GM21360 (cell line): ENCODE measurements at regions not wholly inside any gene's neighbourhood (a gene's known extent, or its start where the extent isn't known, plus 50 kb on each side); places are given as distances from the start of the nearest gene placed in this dataset.

Source experiments
- ATAC-seq: cut with Tn5 transposase; IDR thresholded peaks from one replicate; pipeline ENCODE4 v1.9.1; 2021; ENCODE audit warnings: mild to moderate bottlenecking, moderate library complexity; ENCODE audit not compliant: unreplicated experiment

DNA sequence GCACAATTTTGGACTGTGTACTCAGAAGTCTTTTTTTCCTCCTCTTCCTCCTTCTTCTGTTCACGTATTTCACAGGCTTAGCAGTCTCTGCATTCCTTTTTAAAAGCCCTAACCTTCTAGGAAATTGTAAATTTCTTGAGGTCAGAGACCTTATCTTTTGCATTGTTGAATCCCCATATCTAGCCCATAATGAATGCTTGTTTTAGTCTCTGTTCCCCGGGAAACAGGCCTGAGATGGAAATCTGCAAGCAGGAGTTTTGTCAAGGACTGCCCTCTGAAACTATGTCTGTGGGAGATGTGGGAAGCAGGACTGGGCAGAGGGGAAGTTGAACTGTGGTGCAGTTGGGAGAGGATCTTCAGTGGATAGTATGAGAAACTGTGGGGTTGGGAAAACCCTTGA lies 272.2 kb upstream of the DAB1 start:
- no peak for ATAC-seq

DNA sequence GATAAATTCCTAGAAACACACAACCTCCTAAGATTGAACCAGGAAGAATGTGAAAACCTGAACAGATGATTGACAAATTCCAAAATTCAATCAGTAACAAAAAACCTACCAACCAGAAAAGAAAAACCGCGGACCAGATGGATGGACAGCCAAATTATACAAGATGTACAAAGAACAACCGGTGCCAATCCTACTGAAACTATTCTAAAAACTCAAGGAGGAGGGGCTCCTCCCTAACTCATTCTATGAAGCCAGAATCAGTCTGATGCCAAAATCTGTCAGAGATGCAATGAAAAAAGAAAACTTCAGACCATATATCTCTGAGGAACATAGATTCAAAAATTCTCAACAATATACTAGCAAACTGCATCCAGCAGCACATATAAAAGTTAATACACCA lies 262.4 kb upstream of the DAB1 start:
- ATAC-seq, result no peak

DNA sequence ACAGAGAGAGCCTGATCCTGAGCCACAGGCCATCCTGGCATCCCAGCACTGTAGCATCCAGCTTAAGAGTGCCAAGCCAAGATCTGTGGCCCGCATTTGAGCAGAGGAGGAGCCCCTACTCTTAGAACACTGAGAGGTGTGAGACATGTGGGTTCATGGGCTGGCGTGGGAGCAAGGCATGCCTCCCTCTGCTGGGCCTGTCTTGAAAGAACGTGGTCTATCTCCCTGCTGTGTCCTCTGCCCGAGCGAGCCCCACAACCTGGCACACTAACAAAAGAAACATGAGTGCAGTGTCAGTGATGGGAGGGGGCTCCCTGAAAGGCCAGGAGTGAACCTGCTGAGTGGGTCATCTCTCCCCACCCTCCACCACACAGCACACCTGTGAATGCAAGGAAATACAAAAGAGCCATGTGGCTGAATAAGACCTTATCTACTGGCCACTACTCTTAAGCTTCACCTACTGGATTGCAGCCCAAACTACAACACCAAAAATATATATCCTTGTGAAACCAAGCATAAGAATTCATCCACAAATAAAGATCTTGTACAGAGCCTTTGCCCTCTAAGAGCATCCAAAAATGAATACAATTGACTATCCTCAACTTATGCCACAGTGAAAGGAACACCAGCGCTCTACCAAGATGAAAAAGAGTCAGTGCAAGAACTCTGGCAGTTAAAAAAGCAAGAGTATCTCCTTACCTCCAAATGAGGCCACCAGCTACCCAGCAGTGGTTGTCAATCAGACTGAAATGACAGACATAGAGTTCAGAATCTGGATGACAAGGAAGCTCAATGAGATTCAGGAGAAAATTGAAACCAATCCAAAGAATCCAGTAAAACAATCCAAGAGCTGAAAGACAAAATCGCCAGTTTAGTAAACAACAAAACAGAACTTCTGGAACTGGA lies 259.4 kb upstream of the DAB1 start:
- ATAC-seq, result no peak

DNA sequence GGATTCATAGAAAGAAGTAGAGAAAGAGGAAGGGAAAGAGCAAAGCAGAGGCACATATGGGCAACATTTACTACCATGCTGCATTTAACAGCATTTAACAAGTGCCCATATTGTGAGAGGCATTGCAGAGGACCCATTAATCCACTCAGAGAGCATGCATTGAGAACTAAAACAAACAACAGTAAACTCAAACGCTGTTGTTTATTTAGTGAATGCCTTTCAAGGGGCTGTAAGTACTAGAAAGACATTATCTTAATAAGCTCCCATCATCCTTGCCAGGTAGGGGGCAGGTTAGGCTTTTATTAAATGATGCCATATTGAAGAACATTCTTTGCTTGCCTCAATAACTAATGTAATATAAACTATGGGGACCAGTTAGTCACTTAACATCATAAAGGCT lies 254.3 kb upstream of the DAB1 start:
- ATAC-seq, result no peak

DNA sequence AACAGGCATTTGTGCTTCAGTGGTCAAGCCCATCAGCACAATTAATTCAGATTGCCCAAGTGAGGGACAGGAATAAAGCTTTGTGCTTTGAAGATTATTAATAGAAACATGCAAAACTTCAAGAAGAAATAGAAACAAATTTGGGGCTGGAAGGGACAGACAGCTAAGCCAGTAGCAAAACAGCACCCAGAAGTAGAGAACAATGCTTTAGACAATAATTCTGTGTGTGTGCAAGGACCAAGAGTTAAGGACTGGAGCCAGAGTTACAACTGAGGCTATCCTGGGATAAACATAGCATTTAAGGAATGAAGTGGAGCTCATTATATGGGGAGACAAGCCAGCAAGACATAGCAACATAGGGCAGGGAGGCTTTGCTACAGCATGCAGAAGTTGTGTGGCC lies 251.9 kb upstream of the DAB1 start:
- ATAC-seq, result no peak

DNA sequence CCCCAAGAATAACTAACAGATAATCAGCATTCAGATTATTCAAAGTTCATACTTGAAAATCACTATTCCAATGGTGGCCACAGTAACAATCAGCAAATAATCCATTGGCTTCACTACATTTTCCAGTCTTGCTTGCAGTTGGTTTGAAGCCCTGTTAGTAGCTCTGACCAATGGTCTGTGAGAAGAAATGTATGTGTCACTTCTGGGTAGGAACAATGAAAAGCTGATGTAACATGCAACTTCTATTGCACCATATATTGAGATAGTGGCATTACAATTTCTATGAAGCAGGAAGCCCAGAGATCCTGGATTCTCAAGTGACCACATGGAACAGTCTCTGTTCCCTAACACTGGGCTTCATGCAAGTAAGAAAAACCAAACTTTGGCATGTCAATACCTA lies 250.9 kb upstream of the DAB1 start:
- no peak for ATAC-seq

DNA sequence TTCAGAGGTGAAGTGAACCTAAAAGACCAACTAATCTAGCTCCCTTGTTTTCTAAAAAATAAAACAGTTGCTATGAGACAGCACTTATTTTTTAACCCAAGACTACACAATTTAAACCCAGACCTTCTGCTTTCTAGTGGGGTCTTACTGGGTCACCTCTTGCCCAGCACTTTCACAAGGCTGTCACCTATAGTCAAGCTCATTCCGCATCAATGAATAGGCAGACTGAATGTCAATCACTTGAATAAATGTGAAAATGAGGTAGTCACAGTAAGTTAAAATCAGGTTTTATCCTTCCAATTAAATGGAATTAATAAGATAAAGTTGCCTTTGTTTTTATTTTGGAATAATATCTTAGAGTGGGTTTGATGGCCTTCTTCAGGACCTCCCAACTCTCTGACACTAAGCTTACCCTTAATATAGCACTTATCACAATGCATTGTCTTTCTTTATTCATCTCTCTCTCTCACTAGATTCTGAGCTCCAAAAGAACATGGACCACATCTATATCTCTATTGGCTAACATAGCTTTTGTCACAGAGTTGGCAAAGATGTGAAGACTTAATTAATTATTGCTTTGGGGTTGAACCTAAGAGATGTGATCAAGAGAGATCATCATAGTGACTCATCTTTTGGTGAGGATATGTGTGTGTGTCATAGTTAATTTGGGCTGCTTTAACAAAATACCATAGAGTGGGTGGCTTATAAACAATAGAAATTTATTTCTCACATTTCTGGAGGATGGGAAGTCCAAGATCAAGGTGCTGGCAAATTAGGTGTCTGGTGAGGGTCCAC lies 248.7 kb upstream of the DAB1 start:
- no peak for ATAC-seq

DNA sequence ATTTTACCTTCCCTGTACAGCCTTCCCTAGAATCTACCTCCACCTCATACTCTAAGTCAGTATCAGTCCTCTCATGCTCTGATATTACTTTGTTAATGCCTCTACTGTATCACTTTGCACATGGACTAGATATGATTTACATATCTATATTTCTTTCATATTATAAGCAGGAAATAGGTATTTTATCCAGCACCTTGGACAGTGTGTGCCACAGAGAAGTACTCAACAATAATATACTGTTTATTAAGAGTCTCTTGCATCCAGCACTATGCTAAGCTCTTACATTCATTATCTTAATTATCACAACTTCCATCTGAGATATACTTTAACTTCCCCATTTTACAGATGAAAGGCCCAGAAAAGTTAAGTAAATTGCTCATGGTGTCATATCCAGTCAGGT lies 247.9 kb upstream of the DAB1 start:
- no peak for ATAC-seq

DNA sequence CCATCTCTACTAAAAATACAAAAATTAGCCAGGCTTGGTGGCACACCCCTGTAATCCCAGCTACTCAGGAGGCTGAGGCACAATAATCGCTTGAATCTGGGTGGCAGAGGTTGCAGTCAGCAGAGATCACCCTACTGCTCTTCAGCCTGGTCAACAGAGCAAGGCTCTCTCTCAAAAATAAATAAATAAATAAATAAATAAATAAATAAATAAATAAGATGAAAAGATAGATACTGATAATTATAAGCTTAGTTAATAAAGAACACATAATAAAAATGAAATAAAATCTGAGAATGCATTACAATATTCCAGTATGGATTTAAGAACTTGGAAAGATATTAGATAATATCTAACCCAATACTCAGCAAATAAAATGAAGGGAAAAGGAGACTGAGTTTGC lies 235.9 kb upstream of the DAB1 start:
- no peak for ATAC-seq

DNA sequence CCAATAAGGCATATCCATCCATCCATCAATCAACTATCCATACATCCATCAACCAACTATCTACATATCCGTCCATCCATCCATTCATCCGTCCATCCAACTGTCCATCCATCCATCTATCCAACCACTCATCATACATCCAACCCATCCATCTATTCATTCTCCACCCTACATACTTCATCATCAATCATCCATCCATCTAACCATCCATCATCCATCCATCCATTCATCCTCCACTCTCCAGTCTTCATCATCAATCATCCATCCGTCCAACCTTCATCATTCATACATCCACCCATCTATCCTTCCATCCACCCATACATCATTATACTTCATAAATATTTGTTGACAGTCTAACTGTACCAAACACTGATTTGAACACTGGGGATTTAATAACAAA lies 231.3 kb upstream of the DAB1 start:
- no peak for ATAC-seq

DNA sequence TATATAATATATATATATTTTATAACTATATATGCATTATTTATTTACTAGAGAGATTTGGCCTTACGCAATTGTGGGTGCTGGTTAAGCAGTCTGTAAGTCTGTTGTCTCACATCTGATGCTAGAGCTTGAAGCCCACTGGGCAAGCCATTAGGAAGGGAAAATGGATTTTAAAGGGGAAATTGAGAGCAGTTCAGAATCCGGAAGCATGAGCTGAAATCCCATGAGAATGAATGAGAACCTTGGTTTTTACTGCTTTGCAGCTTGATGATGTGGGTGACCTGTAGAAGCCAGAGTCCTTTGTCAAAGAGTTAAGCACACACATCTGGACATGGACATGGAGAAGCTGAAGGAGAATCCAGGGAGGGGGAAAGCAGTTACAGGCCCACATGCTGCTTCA lies 220.8 kb upstream of the DAB1 start:
- ATAC-seq, result no peak

DNA sequence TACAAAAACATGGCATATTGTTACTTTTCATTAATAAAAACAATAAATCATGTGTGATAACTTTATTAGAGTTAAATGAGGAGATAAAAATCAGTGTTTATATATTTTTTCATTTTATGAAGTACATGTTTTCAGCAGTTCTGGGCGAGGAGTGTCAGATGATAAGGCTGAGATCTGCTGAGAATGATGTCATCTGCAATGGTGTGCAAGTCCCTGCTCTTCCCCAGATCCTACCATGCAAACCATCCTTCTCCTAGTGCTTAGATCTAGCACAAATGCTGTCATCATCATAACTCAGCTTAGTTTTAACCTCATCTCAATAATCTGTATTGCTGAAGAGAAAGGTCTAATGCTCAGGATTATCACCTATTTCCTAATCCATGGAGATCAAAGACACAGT lies 214.4 kb upstream of the DAB1 start:
- ATAC-seq, result no peak

DNA sequence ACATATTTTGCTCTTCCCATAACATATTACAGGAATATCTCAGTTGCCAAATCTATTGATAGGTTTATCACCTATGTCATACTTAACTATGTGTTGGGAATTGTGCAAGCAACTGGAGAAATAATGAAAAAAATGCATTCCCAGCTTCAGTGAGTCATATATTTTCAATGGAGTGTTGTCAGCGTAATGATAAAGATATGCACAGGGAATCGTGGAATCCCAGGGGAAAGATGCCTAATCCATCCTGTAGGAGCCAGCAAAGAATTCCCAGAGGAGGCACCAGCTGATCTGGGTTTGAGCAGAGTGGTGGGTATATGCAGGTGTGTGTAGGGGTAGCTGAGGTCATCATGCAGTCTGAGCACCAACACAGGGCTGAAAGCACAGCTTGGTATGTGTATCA lies 213.3 kb upstream of the DAB1 start:
- ATAC-seq, result no peak

DNA sequence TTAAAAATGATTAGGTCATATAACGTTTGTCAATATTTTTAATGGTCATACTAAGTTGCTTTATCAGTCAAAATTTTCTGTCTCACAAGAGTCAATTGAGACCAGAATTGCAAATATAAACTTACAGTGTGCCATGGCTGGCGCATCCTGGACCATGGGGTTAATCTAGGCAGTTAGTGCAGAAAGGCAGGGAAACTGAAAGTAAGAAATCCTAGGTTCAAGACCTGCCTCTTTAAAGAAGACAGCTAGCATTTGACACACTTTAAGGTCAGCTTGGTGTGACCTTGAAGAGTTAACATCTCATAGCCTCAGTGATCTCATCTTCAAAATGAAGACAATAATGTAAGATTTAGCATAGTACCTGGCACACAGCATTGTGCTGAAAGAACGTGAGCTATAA lies 210.0 kb upstream of the DAB1 start:
- no peak for ATAC-seq

DNA sequence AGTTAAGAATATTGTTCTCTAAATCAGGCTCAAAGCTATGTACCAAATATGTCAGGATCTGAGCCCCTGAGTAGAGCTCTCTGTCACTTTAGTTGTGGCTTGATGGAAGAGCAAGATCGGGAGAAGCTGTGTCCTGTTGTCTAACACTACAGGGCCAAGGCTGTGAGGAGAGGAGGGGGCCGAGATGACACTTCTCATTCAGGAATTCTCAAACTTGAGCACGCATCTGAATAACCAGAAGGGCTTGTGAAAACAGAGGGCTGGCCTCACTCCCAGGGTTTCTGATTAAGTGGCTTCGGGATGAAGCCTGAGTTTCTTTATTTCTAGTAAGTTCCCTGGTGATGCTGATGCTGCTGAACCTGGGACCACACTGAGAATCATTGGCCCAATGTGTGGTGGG lies 209.2 kb upstream of the DAB1 start:
- ATAC-seq, result no peak

DNA sequence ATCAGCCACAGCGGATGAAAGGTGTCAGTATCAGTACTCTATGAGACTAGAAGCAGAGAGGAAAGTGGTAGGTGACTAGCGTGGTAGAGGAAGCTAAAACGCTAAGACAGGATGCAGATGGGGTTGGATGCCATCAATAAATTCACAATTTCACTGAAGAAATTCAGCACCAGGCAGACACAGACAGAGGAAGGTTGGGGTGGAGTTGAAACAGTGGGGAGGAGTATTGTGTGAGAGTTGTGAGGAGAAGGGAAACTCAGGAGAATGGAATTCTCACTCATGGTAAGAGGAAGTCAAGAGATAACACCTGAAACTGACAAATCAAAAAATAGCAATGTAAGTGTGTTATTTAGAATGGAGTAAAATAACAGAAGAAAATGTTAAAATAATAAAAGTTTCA lies 208.5 kb upstream of the DAB1 start:
- no peak for ATAC-seq

DNA sequence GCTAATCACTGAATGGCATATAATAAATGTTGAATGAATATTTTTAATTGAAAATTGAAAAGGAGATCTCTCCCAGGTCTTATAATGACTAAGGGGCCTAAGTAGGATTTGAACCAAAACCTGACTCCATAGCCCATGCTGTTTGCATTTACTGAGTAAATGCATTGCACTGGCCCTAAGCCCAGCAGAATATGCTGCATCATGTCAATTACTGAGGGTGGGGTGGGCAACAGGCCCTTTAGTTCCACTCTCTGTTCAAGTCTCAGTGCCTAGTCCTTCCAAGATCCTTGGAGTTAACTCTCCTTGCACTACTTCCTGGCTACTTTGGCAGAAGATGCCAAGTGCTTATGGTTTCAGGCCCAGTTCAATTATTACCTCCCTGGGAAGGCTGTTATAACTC lies 203.8 kb upstream of the DAB1 start:
- ATAC-seq, result no peak

DNA sequence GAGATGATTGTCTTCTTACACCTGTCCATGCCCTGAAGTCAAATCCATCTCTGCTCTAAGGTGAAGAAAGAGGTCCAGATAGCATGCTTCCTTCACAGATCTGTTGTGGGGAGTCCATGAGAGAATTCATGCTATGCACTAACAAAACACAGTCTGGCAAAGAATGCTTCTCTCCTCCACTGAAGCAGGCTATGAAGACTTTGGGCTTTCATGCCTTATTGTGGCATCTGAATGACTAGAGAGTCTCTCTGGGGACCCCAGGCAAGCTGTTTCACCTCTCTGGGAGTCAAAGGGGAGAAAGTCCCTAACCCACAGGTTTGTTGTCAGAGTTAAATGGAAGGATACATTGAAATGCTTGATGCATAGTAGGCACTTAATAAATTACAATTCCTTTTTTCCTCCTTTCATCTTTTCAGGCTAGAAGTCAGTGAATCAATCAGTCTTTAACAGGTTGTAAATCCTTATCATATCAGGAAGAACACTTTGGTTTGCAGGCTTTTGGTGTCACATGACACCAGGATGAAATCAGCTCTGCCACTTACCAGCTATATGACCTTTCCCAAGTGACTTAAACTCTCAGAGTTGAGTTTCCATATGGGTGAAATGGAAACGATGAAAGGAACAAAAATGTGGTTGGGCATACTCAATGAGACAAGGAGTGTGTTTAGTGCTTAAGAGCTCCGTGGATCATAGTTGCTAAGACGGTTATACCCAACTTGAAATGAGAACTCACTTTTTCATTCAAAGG lies 200.1 kb upstream of the DAB1 start:
- no peak for ATAC-seq

DNA sequence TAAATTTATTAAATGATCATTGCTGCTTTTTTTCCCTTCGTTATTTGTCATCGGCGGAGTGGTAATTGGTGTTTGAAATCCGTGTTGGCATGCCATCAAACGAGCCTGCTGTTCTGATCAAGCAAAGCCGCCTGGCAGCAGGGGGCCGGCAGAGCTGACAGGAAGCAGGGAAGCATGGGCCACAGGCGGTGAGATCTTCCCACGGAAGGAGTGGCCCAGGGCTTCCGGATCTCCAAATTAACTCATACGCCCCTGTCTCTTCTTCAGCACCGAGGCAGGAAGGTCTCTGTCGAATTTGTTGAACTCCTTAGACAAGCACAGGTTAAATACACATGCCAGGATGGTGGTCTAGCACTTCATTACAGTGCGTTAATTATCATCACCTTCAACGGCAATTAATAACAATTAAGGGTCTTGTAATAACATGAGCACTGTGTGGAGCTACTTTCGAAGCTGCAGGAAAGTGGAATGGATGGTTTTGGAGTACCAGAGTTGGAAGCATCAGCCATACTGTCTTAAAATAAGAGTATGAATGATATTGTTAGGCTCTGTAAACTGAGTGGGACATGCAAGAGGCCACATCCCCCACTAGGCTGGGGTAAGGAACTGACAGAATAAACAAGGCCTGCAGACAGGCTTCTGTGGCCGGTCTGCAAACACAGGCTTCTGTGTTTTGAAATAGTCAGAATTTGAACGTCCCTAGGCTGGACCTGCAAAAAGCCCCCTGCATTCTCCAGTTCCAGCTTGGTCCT lies 199.4 kb upstream of the DAB1 start:
- ATAC-seq, result no peak

DNA sequence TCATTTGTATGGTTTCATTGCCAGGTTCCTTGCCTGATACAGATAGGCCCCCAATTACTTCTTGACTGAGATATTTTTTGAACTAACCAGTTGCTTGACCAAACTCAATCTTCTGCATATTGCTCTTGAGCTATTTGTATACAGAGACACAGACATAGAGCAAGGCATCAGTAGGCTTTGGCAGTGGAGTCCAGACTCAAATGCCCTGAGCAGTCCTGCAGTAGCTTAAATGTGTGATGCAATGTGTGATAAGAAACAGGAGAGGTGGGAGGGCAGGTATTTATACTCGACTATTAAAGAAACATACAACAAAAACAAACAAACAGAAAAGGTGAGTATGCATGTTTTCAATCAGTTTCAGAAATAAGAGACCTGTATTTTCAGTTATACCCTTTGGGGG lies 197.9 kb upstream of the DAB1 start:
- ATAC-seq, result no peak

DNA sequence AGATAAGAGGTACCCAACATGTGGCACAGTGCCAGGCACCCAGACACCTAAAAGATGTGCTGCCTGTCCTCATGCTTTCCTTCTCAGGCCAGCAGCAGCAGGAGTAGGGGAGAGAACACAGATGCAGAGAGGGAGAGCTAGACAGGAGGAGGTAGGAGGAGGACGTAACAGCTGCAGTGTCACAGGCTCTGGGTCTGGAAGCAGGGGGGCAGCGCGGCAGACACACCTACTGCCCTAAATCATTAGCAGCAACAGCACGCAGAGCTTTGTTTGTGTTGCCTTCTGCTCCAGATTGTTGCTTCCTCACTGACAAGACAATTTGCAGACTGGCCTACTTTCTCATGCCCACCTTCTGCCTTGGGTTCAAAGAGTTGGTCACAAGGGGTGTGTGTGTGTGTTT lies 196.7 kb upstream of the DAB1 start:
- no peak for ATAC-seq
